DMS114 treated with DMSO at 0.1 percent for 48 hours (cell line): ENCODE measurements at regions not wholly inside any gene's neighbourhood (a gene's known extent, or its start where the extent isn't known, plus 50 kb on each side); places are given as distances from the start of the nearest gene placed in this dataset.
"Not testable (repeated sequence)": the region's sequence is repeated elsewhere in the genome, so short reads cannot be mapped to it uniquely, and the experiment has no call there.

Source experiments
- DNase-seq: peaks from one replicate; lab custom pipeline; 2025; ENCODE audit not compliant: unreplicated experiment; lab: John Stamatoyannopoulos, UW

- DNase-seq, result no peak
Measured at GRCh38 chr9:108056805-108057386, 567.3 kb upstream of the KLF4 start.

GRCh38 chr9:108056084-108056804 is 566.7 kb upstream of the KLF4 start:
- DNase-seq, result no peak

- DNase-seq, result no peak
Measured at GRCh38 chr9:108054131-108054630, 564.6 kb upstream of the KLF4 start.

GRCh38 chr9:108053555-108054061 is 564.0 kb upstream of the KLF4 start:
- no peak for DNase-seq

GRCh38 chr9:108052431-108053080 is 563.0 kb upstream of the KLF4 start:
- DNase-seq, result no peak

- DNase-seq, result no peak
Measured at GRCh38 chr9:108050894-108051293, 561.3 kb upstream of the KLF4 start.

- no peak for DNase-seq
Measured at GRCh38 chr9:108049671-108050494, 560.3 kb upstream of the KLF4 start.

- no peak for DNase-seq
Measured at GRCh38 chr9:108049026-108049607, 559.5 kb upstream of the KLF4 start.

- no peak for DNase-seq
Measured at GRCh38 chr9:108048406-108049025, 558.9 kb upstream of the KLF4 start.

- DNase-seq, result not testable (repeated sequence)
Measured at GRCh38 chr9:108047777-108048176, 558.2 kb upstream of the KLF4 start.

GRCh38 chr9:108047264-108047663 is 557.7 kb upstream of the KLF4 start:
- DNase-seq, result no peak

GRCh38 chr9:108045851-108046250 is 556.3 kb upstream of the KLF4 start:
- no peak for DNase-seq

GRCh38 chr9:108043585-108043984 is 554.0 kb upstream of the KLF4 start:
- no peak for DNase-seq

GRCh38 chr9:108041551-108041950 is 552.0 kb upstream of the KLF4 start:
- no peak for DNase-seq

GRCh38 chr9:108040783-108041182 is 551.2 kb upstream of the KLF4 start:
- no peak for DNase-seq

- no peak for DNase-seq
Measured at GRCh38 chr9:108039493-108039892, 549.9 kb upstream of the KLF4 start.

- no peak for DNase-seq
Measured at GRCh38 chr9:108039012-108039411, 549.4 kb upstream of the KLF4 start.

GRCh38 chr9:108035487-108035886 is 545.9 kb upstream of the KLF4 start:
- no peak for DNase-seq

- no peak for DNase-seq
Measured at GRCh38 chr9:108033976-108034964, 544.7 kb upstream of the KLF4 start.
